GM18861 (cell line): ENCODE measurements at regions not wholly inside any gene's neighbourhood (a gene's known extent, or its start where the extent isn't known, plus 50 kb on each side); places are given as distances from the start of the nearest gene placed in this dataset.
"Not testable (repeated sequence)": the region's sequence is repeated elsewhere in the genome, so short reads cannot be mapped to it uniquely, and the experiment has no call there.

ENCODE experiments used
- ATAC-seq: cut with Tn5 transposase; IDR thresholded peaks from one replicate; pipeline ENCODE4 v1.9.1; 2021; ENCODE audit not compliant: unreplicated experiment

- not testable (repeated sequence) for ATAC-seq
These were observed 171.1 kb upstream of the NBPF9 start for GRCh38 chr1:149274493-149274892.

DNA sequence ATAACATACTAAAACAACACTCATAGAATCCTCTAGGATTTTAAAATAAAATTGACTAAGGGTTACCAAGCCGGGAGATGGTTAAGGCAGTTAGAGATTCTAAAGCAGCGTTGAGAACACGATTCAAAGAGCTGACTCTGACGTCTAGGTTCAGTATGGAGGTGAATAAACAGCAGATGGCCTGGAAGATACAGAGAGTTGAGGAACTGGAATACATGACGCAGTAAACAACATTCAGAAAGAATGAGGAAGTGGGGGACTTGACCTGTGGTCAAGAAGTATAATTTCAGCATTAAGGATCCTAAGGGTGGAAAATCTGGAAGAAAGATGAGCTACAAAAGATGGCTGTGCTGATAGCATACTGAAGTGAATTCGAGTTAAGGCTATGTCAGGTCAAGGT is 172.5 kb upstream of the NBPF9 start:
- ATAC-seq = not testable (repeated sequence)

DNA sequence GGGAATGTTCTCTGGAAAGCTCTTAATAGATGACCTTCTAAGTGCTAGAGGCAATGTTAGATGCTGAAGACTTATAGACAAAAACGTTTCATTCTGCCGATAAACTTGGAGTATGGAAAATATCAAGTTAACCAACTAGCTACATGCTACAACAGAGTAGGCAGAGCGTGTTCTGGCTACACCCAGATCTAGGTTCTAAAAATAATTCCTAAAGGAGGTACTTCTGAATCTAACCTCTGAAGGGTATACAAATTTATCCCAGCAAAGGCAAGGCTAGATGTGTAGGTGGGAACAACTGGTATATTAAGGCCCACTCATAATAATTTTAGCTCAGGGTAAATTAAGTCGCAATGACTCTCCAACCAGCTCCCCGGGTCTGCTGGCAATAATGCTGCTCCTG is 173.1 kb upstream of the NBPF9 start:
- ATAC-seq = not testable (repeated sequence)

DNA sequence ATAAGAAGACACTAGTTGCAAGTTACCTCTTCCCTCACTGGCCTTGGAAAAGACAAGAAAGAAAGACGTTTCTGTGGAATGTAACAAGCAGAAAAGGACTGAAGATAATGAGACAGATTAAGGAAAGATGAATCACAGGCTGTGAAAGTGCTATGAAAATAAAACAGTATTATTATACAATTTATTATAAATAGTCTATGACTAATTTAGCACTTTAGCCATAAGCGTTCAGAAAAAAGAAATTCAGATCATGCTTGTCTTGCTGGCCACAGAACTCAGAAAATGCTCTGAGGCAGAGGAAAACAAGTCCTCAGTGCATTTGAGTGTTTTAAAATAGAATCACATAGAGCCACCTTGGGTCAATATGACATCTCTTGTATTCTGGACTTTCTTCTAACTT is 174.8 kb upstream of the NBPF9 start:
- ATAC-seq = not testable (repeated sequence)

DNA sequence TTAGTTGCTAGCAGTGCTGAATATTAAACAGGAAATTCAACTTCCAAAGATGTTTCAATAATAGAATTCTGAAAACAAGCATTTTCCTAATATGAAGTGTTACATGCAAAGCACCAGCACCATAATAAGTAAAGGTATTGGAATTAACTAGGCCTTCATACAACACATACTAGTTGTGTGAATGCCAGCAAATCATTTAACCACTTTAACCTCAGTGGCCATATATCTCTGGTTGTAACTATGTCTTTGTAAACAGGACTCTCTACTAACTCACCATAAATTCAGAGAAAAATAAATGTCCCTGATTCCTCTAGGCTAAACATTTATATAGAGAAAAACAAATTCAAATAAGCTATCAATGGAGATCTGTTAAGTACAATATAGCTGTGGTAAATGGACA is 175.7 kb upstream of the NBPF9 start:
- not testable (repeated sequence) for ATAC-seq

- not testable (repeated sequence) for ATAC-seq
These were observed 176.2 kb upstream of the NBPF9 start for GRCh38 chr1:149279512-149279911.

GRCh38 chr1:149284773-149285172 is 181.4 kb upstream of the NBPF9 start:
- not testable (repeated sequence) for ATAC-seq

DNA sequence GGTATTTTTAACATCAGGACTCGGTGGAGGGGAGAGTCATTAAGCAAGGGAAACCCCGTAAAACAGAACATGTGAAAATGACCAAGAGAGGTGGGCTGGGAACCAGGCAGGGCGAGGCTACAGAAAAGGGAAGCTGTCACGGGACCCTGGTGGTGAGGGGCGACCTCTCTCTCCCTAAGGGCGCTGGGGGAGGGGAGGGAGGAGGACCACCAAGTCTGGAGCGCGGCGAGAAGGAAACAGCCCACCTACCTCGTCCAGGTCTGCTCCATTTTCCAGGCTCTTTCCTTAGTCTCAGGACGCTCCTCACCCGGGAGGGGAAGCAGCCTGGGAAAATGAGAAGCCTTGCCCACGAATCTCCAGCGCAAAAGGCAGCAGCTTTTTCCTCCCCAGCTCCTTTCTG is 181.9 kb upstream of the NBPF9 start:
- not testable (repeated sequence) for ATAC-seq

GRCh38 chr1:149285638-149286037 is 182.3 kb upstream of the NBPF9 start:
- not testable (repeated sequence) for ATAC-seq

- not testable (repeated sequence) for ATAC-seq
These were observed 185.2 kb upstream of the NBPF9 start for GRCh38 chr1:149288580-149288979.

GRCh38 chr1:149300478-149301218 is 174.2 kb upstream of the NBPF19 start:
- ATAC-seq = not testable (repeated sequence)

- ATAC-seq = not testable (repeated sequence)
These were observed 173.6 kb upstream of the NBPF19 start for GRCh38 chr1:149301282-149301681.

GRCh38 chr1:149304796-149305195 is 170.0 kb upstream of the NBPF19 start:
- not testable (repeated sequence) for ATAC-seq

GRCh38 chr1:149307640-149308039 is 167.2 kb upstream of the NBPF19 start:
- ATAC-seq = not testable (repeated sequence)

DNA sequence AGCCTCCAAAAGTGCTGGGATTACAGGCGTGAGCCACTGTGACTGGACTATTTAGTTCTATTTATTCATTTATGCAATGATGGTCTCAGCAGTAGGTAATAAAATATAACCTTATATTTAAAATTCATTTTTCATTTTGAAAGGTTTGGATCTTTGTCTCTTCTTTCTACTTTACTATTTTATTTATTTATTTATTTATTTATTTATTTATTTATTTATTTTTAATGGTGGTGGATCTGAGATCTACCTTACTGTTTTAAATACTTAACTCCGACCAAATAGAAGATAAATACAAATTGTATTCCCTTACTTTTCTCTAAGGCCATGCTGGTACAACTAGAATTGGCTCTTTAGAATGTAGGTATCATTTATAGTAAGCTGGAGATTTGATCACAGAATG is 159.9 kb upstream of the NBPF19 start:
- ATAC-seq = not testable (repeated sequence)

DNA sequence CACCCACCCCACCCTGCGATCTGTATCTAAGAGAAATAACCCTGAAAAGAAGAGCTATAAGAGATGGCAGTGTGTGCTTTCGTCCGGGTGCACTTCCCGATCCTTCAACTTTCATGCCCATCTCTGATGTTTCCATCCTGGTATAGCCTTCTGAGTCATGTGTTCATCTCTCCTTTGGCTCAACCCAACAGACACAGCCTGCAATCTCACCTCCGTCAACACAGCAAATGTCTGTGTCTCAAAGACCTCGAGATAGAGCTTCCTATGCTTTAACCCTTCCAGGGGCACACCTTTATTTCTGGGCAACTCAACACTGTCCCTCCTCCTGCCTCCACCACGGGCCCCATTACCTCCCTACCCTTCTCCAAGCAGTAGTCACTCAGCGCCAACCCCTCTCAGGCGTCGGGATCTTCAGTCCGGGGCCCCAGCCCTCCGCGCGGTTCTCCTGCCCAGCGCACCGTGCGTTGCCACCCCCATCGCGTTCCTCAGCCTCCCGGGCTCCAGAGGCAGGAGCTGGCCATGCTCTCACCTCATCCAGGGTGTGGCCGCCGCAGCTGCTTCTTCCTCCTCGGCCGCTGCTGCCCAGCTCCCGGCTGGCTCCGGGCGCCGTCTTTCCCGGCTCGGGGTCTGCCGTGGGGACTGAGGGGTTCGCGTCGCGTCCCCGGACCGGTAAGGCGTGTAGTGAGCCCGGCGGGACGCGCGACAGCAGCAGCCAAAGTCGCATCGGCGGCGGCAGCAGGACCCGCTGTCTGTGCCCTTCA is 153.7 kb upstream of the NBPF19 start:
- not testable (repeated sequence) for ATAC-seq

DNA sequence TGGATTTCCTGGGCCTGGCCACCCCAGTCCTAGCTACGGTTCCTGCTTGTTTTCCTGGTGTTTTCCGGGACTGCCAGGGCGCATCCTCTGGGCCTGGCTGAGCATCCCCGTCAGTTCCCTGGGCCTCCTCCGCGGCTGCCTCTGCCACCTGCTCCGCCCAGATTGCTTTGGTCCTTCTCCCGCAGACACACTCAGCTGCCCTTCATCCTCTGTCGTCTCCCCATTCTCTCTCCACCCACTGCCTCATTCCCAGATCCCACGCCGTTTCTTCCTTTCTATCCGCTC is 153.2 kb upstream of the NBPF19 start:
- ATAC-seq = not testable (repeated sequence)

DNA sequence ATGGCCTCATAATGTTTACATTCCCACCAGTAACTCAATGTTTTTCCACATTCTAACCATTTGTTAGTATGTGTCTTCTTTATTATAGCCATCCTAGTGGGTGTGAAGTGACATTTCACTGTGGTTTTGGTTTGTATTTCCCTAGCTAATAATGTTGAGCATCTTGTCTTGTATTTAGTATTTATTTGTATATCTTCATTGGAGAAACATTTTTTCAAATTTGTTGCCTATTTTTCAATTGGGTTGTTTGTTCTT is 144.8 kb upstream of the NBPF19 start:
- ATAC-seq = not testable (repeated sequence)

GRCh38 chr1:149336082-149336481 is 138.8 kb upstream of the NBPF19 start:
- ATAC-seq = not testable (repeated sequence)

DNA sequence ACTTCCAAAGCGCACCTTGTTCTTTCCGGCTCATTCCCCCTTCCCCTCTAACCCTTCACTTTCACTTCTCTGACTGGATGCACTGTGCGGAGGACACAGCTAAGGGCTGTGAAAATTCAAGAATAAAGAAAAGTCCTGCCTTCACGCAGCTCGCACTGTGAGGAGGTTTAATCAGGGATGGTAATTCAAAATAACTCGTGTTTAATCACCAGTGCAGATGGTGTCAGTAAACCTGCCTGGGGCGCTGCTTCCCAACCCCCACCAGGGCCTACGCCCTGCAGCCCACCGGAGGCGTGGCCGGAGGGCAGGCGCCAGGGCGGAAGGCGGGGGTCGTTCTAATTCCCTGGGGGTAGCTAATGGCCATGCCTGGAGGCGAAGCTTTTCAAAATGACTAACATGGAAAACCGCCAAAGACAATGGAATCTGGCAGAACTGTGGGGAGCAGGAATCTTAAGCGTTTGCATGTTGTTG is 136.6 kb upstream of the NBPF19 start:
- ATAC-seq = not testable (repeated sequence)

DNA sequence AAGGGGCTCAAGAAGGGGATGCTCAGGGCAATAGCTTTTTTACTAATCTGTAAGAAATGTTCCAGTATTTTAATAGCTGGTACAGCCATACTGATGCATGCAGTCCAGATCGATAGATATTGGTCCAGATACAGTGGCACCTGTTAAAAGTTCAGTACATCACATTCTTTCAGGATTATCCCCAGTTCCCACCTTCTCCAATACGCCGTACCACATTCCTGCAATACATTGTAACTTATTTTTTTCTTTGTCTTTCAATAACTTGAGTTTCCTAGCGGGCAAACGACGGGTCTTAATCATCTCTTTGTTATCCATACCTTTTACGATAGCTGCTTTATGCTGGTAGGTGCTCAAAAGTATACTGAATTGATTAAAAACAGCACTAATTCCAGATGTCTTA is 136.1 kb upstream of the NBPF19 start:
- ATAC-seq = not testable (repeated sequence)

GRCh38 chr1:149349448-149349847 is 125.4 kb upstream of the NBPF19 start:
- not testable (repeated sequence) for ATAC-seq
